LHCN-M2 (cell line): ENCODE measurements at regions not wholly inside any gene's neighbourhood (a gene's known extent, or its start where the extent isn't known, plus 50 kb on each side); places are given as distances from the start of the nearest gene placed in this dataset.
"Not testable (repeated sequence)": the region's sequence is repeated elsewhere in the genome, so short reads cannot be mapped to it uniquely, and the experiment has no call there.

ENCODE experiments used
- DNase-seq: peaks from one replicate; pipeline ENCODE4 v3.0.0-alpha.2; 2012; ENCODE audit warnings: low read depth

- DNase-seq: not testable (repeated sequence)
Observed at GRCh38 chr12:59346248-59346647, 249.6 kb upstream of the SLC16A7 start.

DNA sequence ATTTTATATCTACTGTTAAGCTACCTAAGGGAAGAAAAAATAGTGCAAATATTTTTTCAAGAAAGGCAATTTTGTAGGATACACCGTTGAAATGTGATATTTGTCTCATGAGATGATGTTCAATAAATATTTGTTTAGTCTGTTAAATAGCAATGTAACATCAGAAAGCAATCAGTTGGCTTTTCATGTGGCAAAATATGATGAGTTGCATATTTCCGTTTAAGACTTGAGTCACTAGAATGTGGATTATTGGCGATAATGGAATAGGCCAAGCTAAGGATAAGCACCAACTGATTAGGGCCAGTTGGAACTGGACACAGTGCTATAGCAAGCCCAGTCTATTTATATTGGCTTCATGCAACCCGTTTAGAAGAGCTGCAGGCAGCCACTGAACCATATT, 250.4 kb upstream of the SLC16A7 start:
- DNase-seq: no peak

DNA sequence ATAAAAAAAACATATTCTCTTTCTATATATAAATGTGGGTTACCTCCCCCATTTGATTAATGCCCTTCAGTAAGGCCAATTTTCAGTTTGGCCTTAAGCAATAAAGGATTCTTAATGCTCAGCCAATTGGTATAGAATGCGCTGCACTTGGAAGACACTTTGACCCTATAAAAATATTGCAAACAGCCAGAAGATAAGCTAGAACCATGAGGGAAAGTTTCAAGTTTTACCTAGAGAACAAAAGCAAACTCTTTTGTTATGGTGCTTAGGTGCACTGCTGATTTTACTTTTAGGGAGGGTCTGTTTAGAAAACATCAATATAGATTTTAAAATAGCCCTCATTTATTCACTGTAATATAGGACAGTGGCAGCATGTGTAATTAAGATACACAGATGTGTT, 251.6 kb upstream of the SLC16A7 start:
- DNase-seq: no peak

GRCh38 chr12:59329462-59329861, 266.4 kb upstream of the SLC16A7 start:
- no peak for DNase-seq

- not testable (repeated sequence) for DNase-seq
Observed at GRCh38 chr12:59328395-59329075, 267.3 kb upstream of the SLC16A7 start.

GRCh38 chr12:59326457-59326856, 269.4 kb upstream of the SLC16A7 start:
- DNase-seq: not testable (repeated sequence)

- DNase-seq: no peak
Observed at GRCh38 chr12:59322473-59322872, 273.4 kb upstream of the SLC16A7 start.

DNA sequence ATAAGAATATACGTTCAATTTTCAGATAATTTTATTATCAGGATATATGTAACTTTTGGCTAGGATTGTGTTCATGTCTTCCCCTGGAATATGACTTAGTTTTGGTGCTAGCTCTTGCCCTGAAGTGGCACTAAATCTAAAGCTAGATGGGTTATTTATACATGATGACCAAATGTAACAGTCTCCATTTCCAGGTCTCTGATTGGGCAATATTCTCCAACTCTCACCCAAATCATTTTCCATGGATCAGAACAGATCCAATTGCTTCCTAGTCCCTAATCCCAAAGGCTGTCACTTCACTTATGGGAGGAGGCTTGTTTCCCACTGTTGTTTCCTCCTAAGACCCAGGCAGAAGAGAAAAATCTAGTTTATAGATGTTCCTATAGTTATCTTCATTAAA, 274.6 kb upstream of the SLC16A7 start:
- no peak for DNase-seq

GRCh38 chr12:59320112-59320511, 275.7 kb upstream of the SLC16A7 start:
- no peak for DNase-seq

DNA sequence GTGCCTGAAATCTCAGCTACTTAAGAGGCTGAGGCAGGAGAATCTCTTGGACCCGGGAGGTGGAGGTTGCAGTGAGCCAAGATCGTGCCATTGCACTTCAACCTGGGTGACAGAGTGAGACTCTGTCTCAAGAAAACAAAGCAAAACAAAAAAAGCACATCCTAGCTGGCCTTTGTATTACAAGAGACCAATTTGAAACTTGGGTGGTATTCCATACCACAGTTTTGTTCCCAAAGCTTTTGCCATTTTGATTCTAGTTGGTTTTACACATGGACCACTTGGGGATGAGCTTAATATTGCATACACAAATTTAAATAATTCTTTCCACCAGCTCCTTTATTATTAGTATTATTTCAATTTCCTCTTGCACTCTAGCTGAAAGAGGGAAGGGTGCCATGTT, 276.9 kb upstream of the SLC16A7 start:
- no peak for DNase-seq

- no peak for DNase-seq
Observed at GRCh38 chr12:59317598-59317997, 278.2 kb upstream of the SLC16A7 start.

DNA sequence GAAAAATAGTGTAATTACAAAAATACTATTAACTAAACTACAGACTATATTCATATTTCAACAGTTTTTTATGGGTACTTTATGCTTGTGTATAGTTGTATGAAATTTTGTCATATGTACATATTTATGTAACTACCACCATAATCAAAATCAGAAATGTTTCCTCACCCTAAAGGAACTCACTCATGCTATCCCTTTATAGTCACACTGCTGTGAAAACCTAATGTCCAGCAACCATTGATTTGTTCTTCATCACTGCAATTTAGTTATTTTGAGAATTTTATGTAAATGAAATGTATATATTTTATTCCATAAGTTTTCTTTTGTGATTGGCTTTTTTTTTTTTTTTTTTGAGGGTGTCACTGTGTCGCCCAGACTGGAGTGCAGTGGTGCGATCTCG, 278.9 kb upstream of the SLC16A7 start:
- DNase-seq: no peak

DNA sequence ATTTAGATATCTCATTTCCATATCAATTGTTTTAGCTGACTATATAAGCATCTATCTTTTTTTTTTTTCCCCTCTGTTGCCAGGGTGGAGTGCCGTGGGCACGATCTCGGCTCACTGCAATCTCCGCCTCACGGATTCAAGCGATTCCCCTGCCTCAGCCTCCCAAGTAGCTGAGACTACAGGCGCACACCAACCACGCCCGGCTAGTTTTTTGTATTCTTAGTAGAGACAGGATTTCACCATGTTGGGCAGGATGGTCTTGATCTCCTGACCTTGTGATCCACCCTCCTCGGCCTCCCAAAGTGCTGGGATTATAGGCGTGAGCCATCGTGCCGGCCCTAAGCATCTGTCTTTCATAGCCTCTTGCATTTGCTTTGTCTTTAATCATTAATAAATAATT, 279.5 kb upstream of the SLC16A7 start:
- DNase-seq: not testable (repeated sequence)

DNA sequence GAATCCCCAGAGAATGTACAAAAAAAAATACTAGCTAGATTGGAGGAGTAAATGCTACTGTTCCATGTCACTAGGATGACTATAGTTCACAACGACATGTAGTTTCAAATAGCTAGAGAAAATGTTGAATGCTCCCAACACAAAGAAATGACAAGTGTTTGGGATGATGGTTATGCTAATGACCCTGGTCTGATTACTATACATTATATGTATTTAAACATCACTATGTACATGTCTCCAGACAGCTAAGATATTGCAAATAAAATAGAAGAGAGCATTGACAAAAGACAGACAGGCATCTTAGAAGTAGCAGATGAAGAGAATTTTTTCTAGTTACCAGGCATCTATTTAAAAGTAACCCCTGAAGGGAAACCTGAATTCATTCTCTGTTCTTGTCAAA, 281.6 kb upstream of the SLC16A7 start:
- DNase-seq: no peak

- peak; percentile 5 for DNase-seq
Observed at GRCh38 chr12:59304077-59304721, 291.6 kb upstream of the SLC16A7 start.

DNA sequence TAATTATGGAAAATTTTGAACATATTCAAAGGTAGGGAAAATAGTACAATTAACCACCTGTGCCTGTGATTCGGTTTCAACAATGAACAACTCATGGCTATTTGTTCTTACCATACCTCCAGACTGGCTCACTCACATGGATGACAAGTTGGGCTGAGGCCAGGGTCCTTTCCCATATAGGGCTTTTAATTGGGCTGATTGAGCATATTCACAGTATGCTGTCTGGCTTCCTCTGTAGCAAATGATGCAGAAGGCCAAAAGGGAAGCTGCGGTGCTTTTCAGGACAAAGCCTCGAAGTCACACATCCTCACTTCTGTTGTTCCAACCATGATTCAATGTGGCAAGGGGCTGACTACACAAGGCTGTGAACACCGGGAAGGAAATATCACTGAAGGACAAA, 297.5 kb upstream of the SLC16A7 start:
- DNase-seq: no peak

DNA sequence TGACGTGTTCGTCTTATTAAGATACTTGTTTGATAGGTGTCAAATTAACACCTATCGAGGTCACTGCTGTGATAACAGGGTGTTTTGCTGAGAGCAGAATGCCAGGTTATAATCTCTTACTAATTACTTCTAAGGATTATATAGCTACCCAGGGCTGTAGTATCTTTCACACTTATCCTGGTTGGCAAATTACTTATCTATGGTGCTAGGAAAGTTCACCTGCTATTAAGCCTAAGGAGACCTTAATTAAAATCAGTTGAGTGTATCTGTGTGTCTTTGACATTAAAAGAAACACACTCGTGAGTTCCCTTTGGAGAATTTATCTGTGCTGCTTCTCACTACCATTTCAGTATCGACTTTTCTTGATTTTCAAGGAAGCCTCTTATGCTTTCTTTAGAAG, 301.6 kb upstream of the SLC16A7 start:
- no peak for DNase-seq

DNA sequence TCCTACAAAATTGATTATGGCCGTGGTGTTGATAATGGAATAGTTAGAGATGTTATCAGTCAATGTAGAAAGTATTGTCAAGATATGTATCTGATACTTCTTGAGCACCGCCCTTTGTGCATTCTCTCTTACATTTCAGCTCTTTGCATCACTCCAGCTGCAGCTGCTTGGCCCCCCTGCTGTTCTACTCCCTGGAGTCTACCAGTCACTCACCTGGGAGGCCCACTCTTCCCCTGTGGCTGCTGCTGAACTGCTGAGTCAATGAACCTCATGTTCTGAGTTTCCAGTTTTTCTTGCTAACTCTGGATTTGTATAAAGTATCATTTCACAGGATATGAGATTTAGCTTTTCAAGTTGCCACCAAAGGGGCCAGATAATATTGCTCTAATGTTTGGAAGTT, 312.8 kb upstream of the SLC16A7 start:
- no peak for DNase-seq

GRCh38 chr12:59273561-59273960, 322.3 kb upstream of the SLC16A7 start:
- DNase-seq: not testable (repeated sequence)

GRCh38 chr12:59268295-59268809, 327.5 kb upstream of the SLC16A7 start:
- DNase-seq: no peak

- no peak for DNase-seq
Observed at GRCh38 chr12:59260202-59260601, 335.6 kb upstream of the SLC16A7 start.

- DNase-seq: no peak
Observed at GRCh38 chr12:59252731-59253130, 332.4 kb upstream of the LRIG3 start.

DNA sequence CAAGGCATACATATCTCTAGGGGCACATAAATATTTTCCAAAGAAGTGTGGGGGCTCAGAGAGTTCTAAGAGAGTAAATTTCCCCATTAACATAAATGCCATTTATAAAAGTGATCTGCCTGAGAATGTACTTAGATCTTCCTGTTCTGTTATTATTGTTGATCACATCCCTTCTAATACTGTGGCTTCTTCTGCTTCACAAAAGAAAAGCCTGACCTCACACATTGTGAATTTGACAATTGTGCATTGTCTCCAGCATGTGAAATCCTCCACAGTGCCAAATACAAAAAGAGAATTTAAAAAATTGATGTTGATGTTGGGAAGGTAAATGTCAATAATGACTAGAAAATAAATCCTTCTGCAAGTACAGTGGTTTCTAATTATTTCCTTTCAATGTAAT, 330.5 kb upstream of the LRIG3 start:
- no peak for DNase-seq
